ENCODE measurements at regions not wholly inside any gene's neighbourhood (a gene's known extent, or its start where the extent isn't known, plus 50 kb on each side); places are given as distances from the start of the nearest gene placed in this dataset.
"Not testable (repeated sequence)": the region's sequence is repeated elsewhere in the genome, so short reads cannot be mapped to it uniquely, and the experiment has no call there.

DNA sequence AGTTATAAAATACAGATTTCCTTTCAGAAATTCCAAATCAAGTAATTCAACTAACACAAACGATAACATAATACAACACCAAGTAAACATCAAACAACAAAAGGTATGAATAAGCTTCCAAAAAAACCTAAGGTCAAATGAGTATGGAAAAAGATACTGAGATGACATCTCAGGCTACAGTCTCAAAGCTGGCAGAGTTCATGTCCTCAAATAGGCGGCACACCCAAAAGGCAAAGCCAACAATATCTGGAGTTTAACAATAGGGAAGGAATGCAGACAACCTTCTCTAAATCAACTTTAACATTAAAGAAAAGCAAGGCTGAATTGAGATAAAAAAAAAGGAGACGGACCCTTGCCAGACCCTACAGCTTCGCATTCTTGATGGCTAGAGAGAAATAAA, 346.6 kb downstream of the RSL24D1 start:
- no peak for FAIRE-seq
- DNase-seq (ENCODE audit: insufficient read length, low spot score) = no peak

DNA sequence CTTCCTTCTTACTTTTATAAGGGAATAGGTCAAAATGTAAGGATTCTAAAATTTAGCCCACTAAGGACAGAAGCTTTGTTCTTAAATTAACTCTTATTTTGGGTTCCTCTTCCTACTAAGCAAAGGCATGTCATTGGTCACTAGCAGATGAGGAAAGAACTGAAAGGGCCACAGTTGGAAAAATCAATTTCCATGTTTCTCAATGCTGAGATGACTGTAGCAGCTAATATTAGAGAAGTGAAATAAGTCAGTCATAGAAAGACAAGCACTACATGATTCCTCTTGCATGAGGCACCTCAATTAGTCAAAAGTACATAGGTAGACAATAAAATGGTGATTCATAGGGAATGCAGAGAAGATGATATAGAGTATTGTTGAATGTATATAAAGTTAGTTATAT, 353.7 kb downstream of the RSL24D1 start:
- FAIRE-seq (no peak), DNase-seq (ENCODE audit: insufficient read length, low spot score) (no peak)

DNA sequence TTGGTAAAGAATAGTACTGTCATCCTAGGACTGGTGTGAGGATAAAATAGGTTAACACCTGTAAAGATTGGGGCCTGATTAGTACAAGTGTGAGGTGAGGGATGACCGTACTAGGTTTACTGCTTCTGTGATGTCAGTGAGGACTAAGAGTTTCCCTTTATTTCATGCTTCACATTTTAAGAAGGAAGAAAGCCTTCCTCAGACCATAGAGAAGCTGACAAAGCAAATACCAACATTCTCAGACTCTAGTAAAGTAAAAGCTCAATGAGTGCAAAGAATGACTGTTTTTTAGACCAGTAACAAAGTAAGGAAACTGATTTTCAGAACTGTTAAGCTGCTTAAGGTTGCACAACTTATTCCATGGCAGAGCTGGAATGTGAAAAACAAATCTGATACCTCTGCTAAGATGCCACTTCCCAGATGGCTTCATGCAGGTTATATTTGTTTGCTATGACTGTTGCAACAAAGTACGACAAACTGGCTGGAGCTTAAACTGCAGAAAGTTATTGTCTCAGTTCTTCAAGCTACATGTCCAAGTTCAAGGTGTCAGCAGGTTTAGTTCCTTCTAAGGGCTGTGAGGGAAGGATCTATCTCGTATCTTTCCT, 354.9 kb downstream of the RSL24D1 start:
- FAIRE-seq (no peak), DNase-seq (ENCODE audit: insufficient read length, low spot score) (no peak)

DNA sequence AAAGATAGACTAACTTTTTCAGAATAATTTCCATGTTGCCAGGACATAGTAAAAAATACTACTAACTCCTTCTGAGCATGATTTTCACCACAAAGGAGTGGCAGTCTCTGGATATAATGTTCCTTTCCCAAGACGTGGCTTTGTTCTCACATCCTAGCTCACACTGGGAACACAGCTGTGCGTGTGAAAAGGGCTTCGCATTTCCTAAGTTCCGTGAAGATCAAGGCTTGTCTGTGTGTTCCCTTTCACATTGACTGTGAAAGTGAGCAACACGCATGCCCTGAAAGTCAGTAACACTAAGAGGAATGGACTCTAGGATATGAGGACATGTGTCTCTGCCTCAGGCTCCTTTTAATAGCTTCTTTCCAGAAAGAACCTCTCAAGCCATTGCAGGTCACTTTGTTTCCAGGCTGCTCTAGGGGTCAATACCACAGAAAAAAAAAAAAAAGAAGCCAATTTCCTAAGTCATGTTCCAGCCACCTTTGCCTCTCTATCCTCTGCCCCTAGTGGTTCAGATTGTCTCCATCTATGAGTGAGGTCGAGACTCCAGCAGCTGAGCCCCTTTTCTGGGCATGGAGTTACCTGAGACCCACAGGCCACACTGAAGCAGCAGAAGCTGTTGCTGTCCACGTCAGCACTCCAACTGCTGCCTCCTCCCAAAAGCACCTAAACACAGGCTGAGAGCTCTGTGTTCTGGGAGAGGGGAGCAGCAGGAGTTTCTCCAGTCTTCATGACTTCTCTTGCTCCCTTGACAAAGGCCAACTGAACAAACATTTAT, 355.9 kb downstream of the RSL24D1 start:
- FAIRE-seq (no peak), DNase-seq (ENCODE audit: insufficient read length, low spot score) (no peak)

DNA sequence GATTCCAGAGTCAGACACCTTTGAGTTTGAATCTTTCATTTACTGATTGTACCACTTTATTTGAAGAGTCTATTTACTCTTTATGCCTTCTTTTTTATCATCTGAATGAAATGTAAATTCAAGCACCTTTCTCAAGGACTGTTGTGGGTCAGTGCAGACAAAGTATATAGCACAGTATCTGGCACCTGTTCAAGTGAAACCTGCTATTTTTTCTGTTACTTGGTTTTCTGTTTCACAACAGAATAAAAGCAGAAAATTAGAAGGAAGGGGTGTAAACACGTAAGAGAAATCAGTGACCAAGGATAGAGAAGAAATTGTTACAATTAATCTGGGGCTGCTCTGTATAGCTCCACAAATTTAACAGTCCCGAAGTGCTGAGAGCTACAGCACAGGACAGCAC, 357.4 kb downstream of the RSL24D1 start:
- DNase-seq (ENCODE audit: insufficient read length, low spot score) (no peak), FAIRE-seq (no peak)

DNA sequence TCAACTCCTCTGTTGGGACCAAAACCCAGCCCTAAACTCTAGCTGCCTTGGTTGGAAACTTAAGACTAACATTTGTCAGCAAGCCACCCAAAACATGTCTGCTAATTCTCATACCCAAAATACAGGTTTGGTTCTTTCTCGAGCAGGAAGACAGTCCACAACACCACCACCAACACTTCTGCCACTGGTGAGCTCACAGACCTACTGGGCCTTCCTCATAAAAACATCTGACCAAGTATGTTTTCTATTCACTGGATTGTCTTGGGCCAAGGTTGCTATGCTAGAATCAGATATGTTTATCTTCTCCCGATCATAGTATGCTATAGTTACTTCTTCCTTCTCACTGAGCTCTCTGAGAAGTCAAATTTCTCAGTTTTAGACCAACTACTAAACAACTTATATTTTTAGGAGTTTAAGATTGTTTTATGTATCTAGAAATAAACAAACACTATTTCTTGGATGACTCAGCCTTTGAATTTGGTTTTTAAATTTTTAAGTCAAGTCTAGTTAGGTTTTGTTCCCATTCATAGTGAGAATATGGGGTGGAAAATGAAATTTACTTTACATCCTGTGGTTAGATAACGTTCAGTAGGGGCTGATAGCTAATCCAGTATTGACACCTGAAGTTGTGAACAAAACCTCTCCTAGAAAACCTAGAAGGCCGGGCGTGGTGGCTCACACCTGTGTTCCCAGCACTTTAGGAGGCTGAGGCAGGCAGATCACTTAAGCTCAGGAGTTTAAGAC, 360.5 kb downstream of the RSL24D1 start:
- no peak for DNase-seq (ENCODE audit: insufficient read length, low spot score)
- no peak for FAIRE-seq

DNA sequence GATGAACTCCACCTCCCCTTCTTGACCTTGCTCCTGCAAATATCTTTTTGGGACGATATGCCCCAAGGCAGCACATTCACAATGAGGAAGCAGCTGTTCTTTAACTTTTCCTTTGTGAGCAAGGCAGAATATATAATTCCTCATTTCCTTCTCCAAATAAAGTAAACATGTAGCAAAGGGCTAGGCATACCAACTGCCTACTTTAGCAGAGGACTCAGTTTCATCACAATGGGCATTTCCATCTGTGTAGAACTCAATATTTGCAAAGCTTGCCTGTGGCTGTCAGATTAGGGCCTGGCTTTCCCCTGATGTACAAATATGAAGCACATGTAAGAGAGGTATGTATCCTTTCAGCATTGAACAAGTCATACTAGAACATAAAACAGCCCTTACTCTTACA, 366.9 kb downstream of the RSL24D1 start:
- FAIRE-seq = no peak
- no peak for DNase-seq (ENCODE audit: insufficient read length, low spot score)

DNA sequence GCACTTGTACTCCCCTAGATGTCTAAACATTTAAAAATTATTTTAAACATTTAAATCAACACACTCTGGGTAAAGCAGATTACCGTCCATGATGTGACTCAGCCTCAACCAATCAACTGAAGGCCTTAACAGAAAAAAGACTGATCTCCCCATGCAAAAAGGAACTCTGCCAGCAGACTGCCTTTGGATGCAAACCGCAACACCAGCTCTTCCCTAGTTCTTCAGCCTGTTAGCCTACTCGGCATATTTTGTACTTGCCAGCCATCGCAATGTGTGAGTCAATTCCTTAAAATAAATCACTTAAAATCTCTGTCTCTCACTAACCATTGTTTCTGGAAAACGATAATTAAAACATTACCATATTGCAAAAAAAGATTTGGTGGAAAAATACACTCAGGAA, 375.9 kb downstream of the RSL24D1 start:
- DNase-seq (ENCODE audit: insufficient read length, low spot score) (no peak), FAIRE-seq (no peak)

DNA sequence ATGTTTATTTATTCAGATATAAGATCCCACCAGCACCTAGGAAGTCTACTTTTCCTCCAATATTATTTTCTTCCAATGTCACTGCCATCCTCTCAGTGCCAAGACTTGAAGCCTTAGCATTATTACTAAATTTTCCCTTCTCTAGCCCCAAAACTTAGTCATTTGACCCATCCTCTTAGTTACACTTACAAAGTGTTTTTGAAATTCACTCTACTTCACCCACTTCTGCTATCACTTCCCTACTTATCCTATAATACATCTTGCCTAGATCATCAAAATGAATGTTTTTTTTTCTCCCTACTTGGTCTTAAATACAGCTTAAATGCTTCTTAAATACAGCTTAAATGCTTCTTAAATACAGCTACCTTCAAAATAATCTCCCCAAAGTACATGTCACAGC, 376.6 kb downstream of the RSL24D1 start:
- FAIRE-seq = no peak

DNA sequence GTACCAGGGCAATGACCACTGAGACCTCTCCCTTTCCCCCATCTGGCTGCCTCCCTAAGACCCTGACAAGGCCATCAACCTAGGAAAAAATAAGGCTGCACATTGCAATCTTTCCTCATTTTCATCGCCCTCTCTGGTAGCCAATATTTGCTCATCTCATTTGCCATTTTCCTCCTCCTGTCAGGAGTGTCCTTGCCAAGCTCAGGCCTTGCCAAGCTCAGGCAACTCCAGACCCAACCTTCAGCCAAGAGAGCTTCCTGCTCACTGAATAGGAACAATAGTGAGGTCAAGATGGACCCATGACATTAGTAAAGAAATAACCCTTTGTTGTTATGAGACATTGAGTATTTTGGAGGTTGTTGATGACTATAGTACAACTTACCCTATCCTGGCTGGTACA, 380.3 kb downstream of the RSL24D1 start:
- FAIRE-seq = no peak

More for the DNA sequence above, 376.6 kb downstream of the RSL24D1 start:
- no peak for DNase-seq (ENCODE audit: insufficient read length, low spot score)

DNA sequence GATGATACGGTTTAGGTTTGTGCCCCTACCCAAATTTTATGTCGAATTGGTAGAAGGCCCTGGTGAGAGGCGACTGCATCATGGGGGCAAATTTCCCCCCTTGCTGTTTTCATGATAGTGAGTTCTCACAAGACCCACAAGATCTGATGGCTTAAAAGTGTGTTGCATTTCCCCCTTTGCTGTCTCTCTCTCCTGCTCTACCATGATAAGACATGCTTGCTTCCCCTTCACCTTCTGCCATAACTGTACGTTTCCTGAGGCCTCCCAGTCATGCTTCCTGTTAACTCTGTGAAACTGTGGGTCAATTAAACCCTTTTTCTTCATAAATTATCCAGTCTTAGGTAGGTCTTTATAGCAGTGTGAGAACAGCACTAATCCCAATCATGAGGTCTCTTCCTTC, 381.2 kb downstream of the RSL24D1 start:
- DNase-seq (ENCODE audit: insufficient read length, low spot score) (no peak), FAIRE-seq (no peak)

More for the DNA sequence above, 380.3 kb downstream of the RSL24D1 start:
- no peak for DNase-seq (ENCODE audit: insufficient read length, low spot score)

DNA sequence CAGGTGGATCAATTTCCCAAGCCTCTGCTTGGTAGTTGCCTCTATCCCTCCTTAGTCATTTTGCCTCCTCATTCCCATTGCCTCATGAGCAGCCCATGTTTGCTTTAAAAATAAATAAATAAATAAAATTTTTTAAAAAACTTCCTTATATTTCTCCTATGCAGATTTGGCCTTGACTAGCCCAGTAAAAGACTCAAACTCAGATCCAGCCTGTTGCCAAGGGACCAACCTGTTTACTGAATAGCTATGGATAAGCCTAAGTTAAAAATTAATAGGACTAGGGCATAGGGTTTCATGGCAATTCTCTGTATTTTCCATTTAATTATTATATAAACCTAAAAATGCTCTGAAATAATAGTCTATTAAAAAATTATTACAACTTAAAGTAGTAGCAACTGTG, 384.4 kb downstream of the RSL24D1 start:
- DNase-seq (ENCODE audit: insufficient read length, low spot score) = no peak
- no peak for FAIRE-seq

DNA sequence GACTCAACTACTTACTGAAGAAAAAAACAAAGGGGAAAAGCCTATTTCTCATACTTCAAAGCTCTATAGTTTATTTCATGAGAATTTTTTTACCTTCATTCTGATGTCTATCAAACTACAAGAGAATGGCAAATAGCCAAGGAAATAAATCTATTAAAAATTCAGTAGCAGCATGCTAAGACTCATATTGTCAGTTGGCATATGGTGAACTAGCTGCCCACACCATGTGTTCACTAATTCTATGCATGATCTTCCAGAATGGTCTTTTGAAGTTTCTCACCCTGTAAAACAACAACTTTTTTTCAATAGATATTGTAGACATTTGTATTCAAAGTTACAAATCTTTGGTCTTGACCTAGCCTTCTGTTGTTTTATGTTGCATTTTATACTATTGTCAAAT, 386.2 kb downstream of the RSL24D1 start:
- FAIRE-seq (no peak), DNase-seq (ENCODE audit: insufficient read length, low spot score) (no peak)

DNA sequence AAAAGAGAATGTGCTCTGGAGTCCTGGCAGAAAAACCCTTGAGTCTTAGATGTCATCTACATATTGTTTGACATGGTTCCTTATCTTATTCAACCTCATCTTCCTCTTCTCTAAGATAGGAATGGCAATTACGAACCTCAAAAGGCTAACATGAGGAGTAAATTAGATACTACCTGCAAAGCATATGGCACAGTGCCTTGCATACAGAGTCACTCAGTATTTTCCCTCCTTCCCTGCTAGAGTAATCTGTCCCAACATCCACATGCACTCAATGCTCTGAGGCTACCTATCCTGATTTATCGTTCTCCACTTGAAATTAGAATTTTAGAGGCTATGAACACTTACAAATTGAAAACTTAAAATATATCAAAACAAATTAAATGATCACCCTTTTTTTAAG, 386.7 kb downstream of the RSL24D1 start:
- FAIRE-seq = no peak
- no peak for DNase-seq (ENCODE audit: insufficient read length, low spot score)

DNA sequence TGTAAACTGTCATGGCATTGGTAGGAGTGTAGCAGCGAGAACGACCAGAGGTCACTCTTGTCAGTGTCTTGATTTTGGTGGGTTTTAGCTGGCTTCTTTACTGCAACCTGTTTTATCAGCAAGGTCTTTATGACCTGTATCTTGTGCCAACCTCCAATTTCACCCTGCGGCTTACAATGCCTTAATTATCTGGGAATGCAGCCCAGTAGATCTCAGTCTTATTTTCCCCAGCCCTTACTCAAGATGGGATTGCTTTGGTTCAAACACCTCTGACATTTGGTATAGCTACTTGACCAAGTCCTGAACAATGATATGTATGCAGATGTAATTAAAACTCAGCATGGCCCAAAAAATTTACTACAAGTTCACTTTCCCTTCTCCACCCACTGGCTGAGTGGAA, 388.4 kb downstream of the RSL24D1 start:
- DNase-seq (ENCODE audit: insufficient read length, low spot score) = no peak

DNA sequence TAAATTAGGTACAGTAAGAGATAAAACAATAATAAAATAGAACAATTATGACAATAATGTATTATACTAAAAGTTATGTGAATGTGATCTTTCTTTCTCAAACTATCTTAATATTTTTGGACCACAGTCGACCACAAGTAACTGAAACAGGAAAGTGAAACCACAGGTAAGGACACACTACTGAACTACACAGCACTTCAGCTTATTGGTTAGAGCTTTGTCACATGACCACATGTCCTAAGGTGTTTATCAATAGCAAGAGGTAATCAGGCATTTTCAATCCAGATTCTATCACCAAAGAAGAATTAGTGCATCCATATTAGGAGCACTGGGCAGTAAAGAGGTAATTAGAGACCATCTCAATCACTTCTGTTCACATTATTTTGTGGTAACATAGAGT, 392.8 kb downstream of the RSL24D1 start:
- FAIRE-seq = no peak
- no peak for DNase-seq (ENCODE audit: insufficient read length, low spot score)

More for the DNA sequence above, 388.4 kb downstream of the RSL24D1 start:
- FAIRE-seq = no peak

DNA sequence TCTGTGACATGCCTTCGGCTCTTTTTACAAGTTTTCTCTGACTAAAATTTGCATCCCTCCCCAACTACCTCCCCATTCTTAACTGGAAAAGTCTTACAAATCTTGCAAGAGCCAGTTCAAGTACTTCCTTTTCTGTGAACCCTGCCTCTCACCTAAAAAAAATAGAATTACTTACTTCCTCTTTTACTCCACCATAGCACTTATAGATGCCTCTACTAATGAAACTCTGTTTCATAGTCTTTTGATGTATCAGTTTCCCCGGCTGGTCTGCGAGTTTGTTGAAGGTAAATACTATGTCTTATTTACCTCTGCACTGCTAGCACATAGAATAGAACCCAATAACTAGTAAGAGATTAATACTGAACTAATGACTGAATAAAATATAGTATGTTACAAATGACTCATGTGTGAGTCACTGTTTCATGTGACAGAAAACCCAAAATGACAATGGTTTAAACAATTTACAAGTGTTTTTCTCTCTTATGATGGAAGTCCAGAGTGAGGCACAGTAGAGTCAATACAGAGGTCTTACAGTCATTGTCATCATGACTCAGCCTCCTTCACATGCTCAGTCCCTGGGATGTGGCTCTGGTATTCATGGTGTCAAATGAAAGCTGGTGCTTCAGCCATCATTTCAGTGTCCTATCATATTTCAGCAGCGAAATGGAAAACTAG, 393.5 kb downstream of the RSL24D1 start:
- DNase-seq (ENCODE audit: insufficient read length, low spot score) = no peak
- no peak for FAIRE-seq

DNA sequence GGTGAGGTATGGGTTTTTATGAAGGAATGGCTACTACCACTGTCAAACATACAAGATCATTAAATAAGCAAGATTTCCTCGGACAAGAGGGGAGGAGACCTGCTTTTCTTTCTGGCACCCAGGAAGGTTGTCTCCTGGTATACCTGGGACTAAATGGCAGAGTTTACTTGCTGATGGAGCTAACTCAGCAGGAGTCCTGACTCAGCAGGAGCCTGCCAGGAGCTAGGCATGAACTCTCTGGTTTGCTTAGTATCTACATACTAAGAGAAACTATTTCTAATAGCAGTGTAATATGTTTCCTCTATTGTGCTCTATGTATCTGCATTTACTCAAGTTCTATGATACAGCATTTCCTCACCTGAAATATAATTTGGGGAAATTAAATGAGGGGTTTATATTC, 404.2 kb downstream of the RSL24D1 start:
- no peak for FAIRE-seq
- no peak for DNase-seq (ENCODE audit: insufficient read length, low spot score)

DNA sequence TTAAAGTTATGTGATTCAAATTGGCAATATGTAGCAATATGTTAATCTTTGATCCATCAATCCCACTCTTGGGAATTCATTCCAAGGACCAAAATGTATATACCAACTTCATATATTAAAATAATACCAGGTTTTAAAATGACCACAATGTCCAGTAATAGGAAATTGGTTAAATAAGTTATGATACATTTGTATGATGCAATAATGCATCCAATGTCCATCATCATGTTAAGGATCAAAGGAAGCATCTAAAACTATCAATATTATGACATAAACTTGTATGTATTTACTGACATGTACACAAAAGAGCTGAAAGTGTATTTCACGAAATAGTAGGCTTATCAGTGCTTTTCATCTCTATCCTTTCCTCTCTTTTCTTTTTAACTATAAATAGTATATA, 406.0 kb downstream of the RSL24D1 start:
- DNase-seq (ENCODE audit: insufficient read length, low spot score) (no peak), FAIRE-seq (no peak)

DNA sequence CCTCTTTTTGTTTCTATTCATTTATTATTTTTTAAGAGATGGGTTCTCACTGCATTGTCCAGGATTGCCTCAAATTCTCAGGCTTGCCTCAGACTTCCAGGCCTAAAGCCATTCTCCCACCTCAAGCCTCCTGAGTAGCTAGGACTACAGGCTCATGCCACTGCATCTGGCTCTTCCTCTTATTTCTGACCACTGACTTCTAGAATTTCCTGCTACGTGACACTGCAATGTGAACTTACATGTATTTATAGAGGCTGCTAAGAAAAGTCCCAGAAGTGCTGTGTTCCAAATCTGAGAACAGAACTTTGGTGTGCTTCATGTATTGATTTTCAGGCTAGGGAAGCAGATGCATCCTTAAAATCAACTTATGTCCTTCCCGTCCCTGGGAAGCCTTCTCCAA, 407.4 kb downstream of the RSL24D1 start:
- FAIRE-seq = no peak
- DNase-seq (ENCODE audit: insufficient read length, low spot score) = no peak

DNA sequence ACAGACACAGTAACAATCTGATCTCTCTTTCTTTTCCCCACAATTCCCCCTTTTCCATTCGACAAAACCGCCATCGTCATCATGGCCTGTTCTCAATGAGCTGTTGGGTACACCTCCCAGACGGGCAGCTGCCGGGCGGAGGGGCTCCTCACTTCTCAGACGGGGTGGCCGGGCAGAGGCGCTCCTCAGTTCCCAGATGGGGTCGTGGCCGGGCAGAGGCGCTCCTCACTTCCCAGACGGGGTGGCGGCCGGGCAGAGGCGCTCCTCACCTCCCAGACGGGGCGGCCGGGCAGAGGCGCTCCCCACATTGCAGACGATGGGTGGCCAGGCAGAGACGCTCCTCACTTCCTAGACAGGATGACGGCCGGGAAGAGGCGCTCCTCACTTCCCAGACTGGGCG, 415.5 kb downstream of the RSL24D1 start:
- DNase-seq (ENCODE audit: insufficient read length, low spot score); FAIRE-seq: not testable (repeated sequence)
